Suprapubic skin (tissue), 4 donors: ENCODE measurements at regions not wholly inside any gene's neighbourhood (a gene's known extent, or its start where the extent isn't known, plus 50 kb on each side); places are given as distances from the start of the nearest gene placed in this dataset.

Experiments
- CTCF ChIP-seq, 2 donors: fragments of 200-600 bp in 1 of 2; fragments of 450-650 bp in 1 of 2; sonication (generic) in 1 of 2; IDR thresholded peaks; one replicate each; pipeline ENCODE4 v1.5.1; 2016 to 2019; ENCODE audit warnings: antibody characterized with exemption in 2 of 2, mild to moderate bottlenecking in 1 of 2, moderate library complexity in 1 of 2
- EP300 ChIP-seq: sonication (generic); formaldehyde crosslinking; IDR thresholded peaks from one replicate; pipeline ENCODE4 v1.6.1; 2017; ENCODE audit warnings: antibody characterized with exemption
- POLR2A ChIP-seq, 2 donors: fragments of 450-650 bp; IDR thresholded peaks; one replicate each; pipeline ENCODE4 v1.6.1; 2017; ENCODE audit warnings: antibody characterized with exemption in 2 of 2, mild to moderate bottlenecking in 2 of 2, moderate library complexity in 2 of 2
- POLR2AphosphoS5 ChIP-seq, 3 donors: sonication (generic); formaldehyde crosslinking; IDR thresholded peaks; one replicate each; pipeline ENCODE4 v1.6.1; 2017; ENCODE audit warnings: antibody characterized with exemption in 3 of 3

- TF ChIP-seq CTCF (IDR thresholded peaks at IDR 0.05) (no peak), POLR2A (IDR thresholded peaks at IDR 0.05) (no peak), POLR2AphosphoS5 (IDR thresholded peaks at IDR 0.05) (no peak), EP300 (no peak)
Measured at GRCh38 chr1:5371270-5371669, 621.0 kb downstream of the NPHP4 start.
